Neural cell (in vitro differentiated cells): ENCODE measurements at regions not wholly inside any gene's neighbourhood (a gene's known extent, or its start where the extent isn't known, plus 50 kb on each side); places are given as distances from the start of the nearest gene placed in this dataset.

Source experiments
- H2AFZ ChIP-seq: fragments of 200-600, 300-800 bp; sonication (generic), shearing (Covaris generic); 2 replicates; pipeline ENCODE4 v1.6.0; 2014; ENCODE audit warnings: low read depth, mild to moderate bottlenecking, antibody characterized with exemption, low read length, moderate library complexity
- H3F3A ChIP-seq: fragments of 200-600 bp; shearing (Covaris generic); 2 replicates; pipeline ENCODE4 v1.6.1; 2016; ENCODE audit warnings: mild to moderate bottlenecking, moderate library complexity, mixed read lengths, antibody characterized with exemption, low read length; ENCODE audit not compliant: insufficient read depth, poor library complexity, severe bottlenecking
- H3K27ac ChIP-seq: fragments of 200-600, 300-800 bp; sonication (generic), shearing (Covaris generic); 2 replicates; pipeline ENCODE4 v1.5.1; 2014; ENCODE audit warnings: mild to moderate bottlenecking, low read length, moderate library complexity
- H3K27me3 ChIP-seq: fragments of 300-800, 200-600 bp; sonication (generic), shearing (Covaris generic); 2 replicates; pipeline ENCODE4 v1.6.0; 2014; ENCODE audit warnings: mild to moderate bottlenecking, low read depth, low read length, moderate library complexity; ENCODE audit not compliant: insufficient read depth
- H3K36me3 ChIP-seq: fragments of 300-800, 200-600 bp; sonication (generic), shearing (Covaris generic); 2 replicates; pipeline ENCODE4 v1.5.1; 2014; ENCODE audit warnings: mild to moderate bottlenecking, antibody characterized with exemption, low read length, moderate library complexity; ENCODE audit not compliant: insufficient read depth
- H3K4me2 ChIP-seq: fragments of 300-800, 200-600 bp; sonication (generic), shearing (Covaris generic); 2 replicates; pipeline ENCODE4 v1.6.0; 2014; ENCODE audit warnings: mild to moderate bottlenecking, low read length
- H3K4me3 ChIP-seq: fragments of 300-800, 200-600 bp; sonication (generic), shearing (Covaris generic); 2 replicates; pipeline ENCODE4 v1.5.1; 2014; ENCODE audit warnings: mild to moderate bottlenecking, low read length, moderate library complexity
- H3K79me2 ChIP-seq: fragments of 200-600 bp; shearing (Covaris generic); replicated peaks from 2 replicates; pipeline ENCODE4 v1.6.0; 2014; ENCODE audit warnings: mild to moderate bottlenecking, low read length, moderate library complexity; ENCODE audit not compliant: insufficient read depth
- H3K9ac ChIP-seq: fragments of 300-800, 200-600 bp; sonication (generic), shearing (Covaris generic); 2 replicates; pipeline ENCODE4 v1.6.1; 2016; ENCODE audit warnings: mild to moderate bottlenecking, low read length, mixed read lengths
- H3K9me2 ChIP-seq: fragments of 200-600 bp; shearing (Covaris generic); 2 replicates; pipeline ENCODE4 v1.6.1; 2016; ENCODE audit warnings: mild to moderate bottlenecking, low read length, mixed read lengths; ENCODE audit not compliant: insufficient read depth
- H3K9me3 ChIP-seq: fragments of 200-600, 300-800 bp; sonication (generic), shearing (Covaris generic); 2 replicates; pipeline ENCODE4 v1.6.1; 2016; ENCODE audit warnings: mild to moderate bottlenecking, mixed run types, low read length, moderate library complexity, mixed read lengths
- H4K20me1 ChIP-seq: fragments of 200-600 bp; shearing (Covaris generic); 2 replicates; pipeline ENCODE4 v1.6.1; 2016; ENCODE audit warnings: mild to moderate bottlenecking, mixed run types; ENCODE audit not compliant: insufficient read depth
- EP300 ChIP-seq: fragments of 450-650 bp; conservative IDR thresholded peaks from 2 replicates; pipeline ENCODE4 v1.6.1; 2014; ENCODE audit warnings: antibody characterized with exemption, mild to moderate bottlenecking, moderate library complexity; ENCODE audit not compliant: poor library complexity, severe bottlenecking
- EZH2 ChIP-seq: fragments of 200-600, 300-800 bp; shearing (Covaris generic), sonication (generic); IDR thresholded peaks from 2 replicates; pipeline ENCODE4 v1.6.1; 2014; ENCODE audit warnings: antibody characterized with exemption, low read length, borderline replicate concordance, mild to moderate bottlenecking; ENCODE audit not compliant: insufficient read depth, poor library complexity, severe bottlenecking
- MXI1 ChIP-seq: fragments of 450-650 bp; conservative IDR thresholded peaks from 2 replicates; pipeline ENCODE4 v1.6.1; 2014; ENCODE audit warnings: antibody characterized with exemption, mild to moderate bottlenecking; ENCODE audit not compliant: poor library complexity, severe bottlenecking
- POLR2AphosphoS5 ChIP-seq: IDR thresholded peaks from 2 replicates; pipeline ENCODE4 v1.6.1; 2012
- RAD21 ChIP-seq: fragments of 450-650 bp; conservative IDR thresholded peaks from 2 replicates; pipeline ENCODE4 v1.6.1; 2014; ENCODE audit warnings: antibody characterized with exemption, mild to moderate bottlenecking, moderate library complexity
- SMC3 ChIP-seq: fragments of 450-650 bp; conservative IDR thresholded peaks from 2 replicates; pipeline ENCODE4 v1.6.1; 2014; ENCODE audit warnings: antibody characterized with exemption, mild to moderate bottlenecking, moderate library complexity; ENCODE audit not compliant: poor library complexity
- TAF1 ChIP-seq: IDR thresholded peaks from 2 replicates; pipeline ENCODE4 v1.6.1; 2012; ENCODE audit warnings: low read depth
- TF ChIP-seq, protein P1 (sequence below): IDR thresholded peaks from 2 replicates; pipeline ENCODE4 v1.6.1; 2012; ENCODE audit warnings: borderline replicate concordance
- TF ChIP-seq, protein P2 (sequence below): fragments of 450-650 bp; IDR thresholded peaks from 2 replicates; pipeline ENCODE4 v1.5.1; 2014; ENCODE audit warnings: antibody characterized with exemption, mild to moderate bottlenecking, moderate library complexity; ENCODE audit not compliant: poor library complexity, severe bottlenecking

DNA sequence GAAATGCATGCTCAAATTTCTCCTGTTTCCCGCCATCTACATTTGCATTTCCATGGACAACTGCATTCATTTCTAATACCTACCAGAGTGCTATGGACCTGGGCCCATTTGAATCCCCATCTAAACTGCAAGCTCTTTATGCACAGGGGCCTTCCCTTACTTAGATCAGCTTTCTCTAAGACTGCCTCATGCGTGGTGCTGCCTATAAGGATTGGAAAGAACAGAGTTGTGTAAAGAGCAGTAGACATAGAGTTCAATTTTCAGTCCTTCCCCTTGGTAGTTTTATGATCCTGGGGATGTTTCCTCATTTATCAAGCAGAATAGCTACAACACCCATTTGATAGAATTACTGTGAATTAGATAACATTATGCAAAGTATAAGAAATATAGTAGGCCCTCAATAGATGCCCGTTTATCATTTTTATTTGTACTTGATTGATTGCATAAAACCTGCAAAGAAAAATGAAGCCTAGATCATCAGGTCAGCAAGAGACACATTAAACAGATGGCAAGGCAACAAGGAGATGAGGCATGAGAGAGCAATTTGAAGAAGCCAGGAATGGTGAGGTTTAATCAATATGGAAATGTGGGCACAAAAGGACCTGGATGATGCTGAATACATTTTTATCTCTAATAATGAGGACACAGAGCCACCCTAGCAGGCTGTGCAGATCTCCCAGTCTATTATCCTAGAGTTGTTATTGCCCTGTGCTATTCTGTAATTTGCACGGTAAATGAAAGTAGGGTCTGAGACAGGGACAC, 359.7 kb downstream of the FAM181B start:
- Histone ChIP-seq H4K20me1 (no peaks in the 10 kb centered on the region), H3K36me3 (no peaks in the 10 kb centered on the region), H3K27ac (no peak overlapping the region), H2AFZ (no peak overlapping the region), H3F3A (no peaks in the 10 kb centered on the region), H3K27me3 (no peaks in the 10 kb centered on the region), H3K79me2 (no peaks in the 10 kb centered on the region), H3K9me3 (no peaks in the 10 kb centered on the region), H3K4me2 (no peak overlapping the region), H3K9me2 (no peaks in the 10 kb centered on the region), H3K9ac (no peak overlapping the region), H3K4me3 (no peak overlapping the region)
- TF ChIP-seq POLR2AphosphoS5 (no peak), RAD21 (no peak), EP300 (no peak), MXI1 (no peak), TAF1 (no peak), EZH2 (no peak), SMC3 (no peak)
- TF ChIP-seq, protein P1, sequence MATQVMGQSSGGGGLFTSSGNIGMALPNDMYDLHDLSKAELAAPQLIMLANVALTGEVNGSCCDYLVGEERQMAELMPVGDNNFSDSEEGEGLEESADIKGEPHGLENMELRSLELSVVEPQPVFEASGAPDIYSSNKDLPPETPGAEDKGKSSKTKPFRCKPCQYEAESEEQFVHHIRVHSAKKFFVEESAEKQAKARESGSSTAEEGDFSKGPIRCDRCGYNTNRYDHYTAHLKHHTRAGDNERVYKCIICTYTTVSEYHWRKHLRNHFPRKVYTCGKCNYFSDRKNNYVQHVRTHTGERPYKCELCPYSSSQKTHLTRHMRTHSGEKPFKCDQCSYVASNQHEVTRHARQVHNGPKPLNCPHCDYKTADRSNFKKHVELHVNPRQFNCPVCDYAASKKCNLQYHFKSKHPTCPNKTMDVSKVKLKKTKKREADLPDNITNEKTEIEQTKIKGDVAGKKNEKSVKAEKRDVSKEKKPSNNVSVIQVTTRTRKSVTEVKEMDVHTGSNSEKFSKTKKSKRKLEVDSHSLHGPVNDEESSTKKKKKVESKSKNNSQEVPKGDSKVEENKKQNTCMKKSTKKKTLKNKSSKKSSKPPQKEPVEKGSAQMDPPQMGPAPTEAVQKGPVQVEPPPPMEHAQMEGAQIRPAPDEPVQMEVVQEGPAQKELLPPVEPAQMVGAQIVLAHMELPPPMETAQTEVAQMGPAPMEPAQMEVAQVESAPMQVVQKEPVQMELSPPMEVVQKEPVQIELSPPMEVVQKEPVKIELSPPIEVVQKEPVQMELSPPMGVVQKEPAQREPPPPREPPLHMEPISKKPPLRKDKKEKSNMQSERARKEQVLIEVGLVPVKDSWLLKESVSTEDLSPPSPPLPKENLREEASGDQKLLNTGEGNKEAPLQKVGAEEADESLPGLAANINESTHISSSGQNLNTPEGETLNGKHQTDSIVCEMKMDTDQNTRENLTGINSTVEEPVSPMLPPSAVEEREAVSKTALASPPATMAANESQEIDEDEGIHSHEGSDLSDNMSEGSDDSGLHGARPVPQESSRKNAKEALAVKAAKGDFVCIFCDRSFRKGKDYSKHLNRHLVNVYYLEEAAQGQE, result no peak
- TF ChIP-seq, protein P2, sequence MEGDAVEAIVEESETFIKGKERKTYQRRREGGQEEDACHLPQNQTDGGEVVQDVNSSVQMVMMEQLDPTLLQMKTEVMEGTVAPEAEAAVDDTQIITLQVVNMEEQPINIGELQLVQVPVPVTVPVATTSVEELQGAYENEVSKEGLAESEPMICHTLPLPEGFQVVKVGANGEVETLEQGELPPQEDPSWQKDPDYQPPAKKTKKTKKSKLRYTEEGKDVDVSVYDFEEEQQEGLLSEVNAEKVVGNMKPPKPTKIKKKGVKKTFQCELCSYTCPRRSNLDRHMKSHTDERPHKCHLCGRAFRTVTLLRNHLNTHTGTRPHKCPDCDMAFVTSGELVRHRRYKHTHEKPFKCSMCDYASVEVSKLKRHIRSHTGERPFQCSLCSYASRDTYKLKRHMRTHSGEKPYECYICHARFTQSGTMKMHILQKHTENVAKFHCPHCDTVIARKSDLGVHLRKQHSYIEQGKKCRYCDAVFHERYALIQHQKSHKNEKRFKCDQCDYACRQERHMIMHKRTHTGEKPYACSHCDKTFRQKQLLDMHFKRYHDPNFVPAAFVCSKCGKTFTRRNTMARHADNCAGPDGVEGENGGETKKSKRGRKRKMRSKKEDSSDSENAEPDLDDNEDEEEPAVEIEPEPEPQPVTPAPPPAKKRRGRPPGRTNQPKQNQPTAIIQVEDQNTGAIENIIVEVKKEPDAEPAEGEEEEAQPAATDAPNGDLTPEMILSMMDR, result no peak

DNA sequence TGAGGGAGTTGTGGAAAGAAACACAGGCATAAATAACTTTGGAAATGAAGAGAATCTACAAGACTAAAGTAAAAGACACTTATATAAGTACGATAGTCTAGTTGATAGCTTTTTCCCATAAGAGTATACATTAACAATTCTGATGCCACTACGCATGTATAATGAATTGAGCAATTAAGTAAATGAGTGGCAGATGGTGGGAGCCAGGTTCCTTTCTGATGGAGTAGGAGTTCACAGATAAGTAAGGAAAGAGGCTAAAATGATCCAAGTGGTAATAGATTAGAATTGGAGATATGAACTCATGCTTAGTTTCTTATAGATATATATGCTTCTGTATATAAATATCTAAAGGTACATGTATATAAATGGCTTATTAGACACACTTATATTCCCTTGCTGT, 368.3 kb downstream of the FAM181B start:
- no peaks in the 10 kb centered on the region for H3K27me3 ChIP-seq
- no peak overlapping the region for H3K4me2 ChIP-seq
- no peak overlapping the region for H3K27ac ChIP-seq
- no peaks in the 10 kb centered on the region for H4K20me1 ChIP-seq
- H3K9me2 ChIP-seq, result no peaks in the 10 kb centered on the region
- H3K36me3 ChIP-seq, result no peaks in the 10 kb centered on the region
- no peaks in the 10 kb centered on the region for H3F3A ChIP-seq
- no peak for TF ChIP-seq RAD21
- no peak for TF ChIP-seq EP300
- TF ChIP-seq, protein P2, result no peak
- TF ChIP-seq, protein P1, result no peak
- no peak for TF ChIP-seq TAF1
- no peak for TF ChIP-seq EZH2
- no peak for TF ChIP-seq POLR2AphosphoS5
- TF ChIP-seq MXI1, result no peak
- TF ChIP-seq SMC3, result no peak
- no peaks in the 10 kb centered on the region for H3K79me2 ChIP-seq
- no peak overlapping the region for H3K9ac ChIP-seq
- H3K4me3 ChIP-seq, result no peak overlapping the region
- H3K9me3 ChIP-seq, result no peaks in the 10 kb centered on the region
- H2AFZ ChIP-seq, result no peak overlapping the region
